Daoy (cell line): ENCODE measurements at regions not wholly inside any gene's neighbourhood (a gene's known extent, or its start where the extent isn't known, plus 50 kb on each side); places are given as distances from the start of the nearest gene placed in this dataset.
"Not testable (repeated sequence)": the region's sequence is repeated elsewhere in the genome, so short reads cannot be mapped to it uniquely, and the experiment has no call there.

Experiments used
- DNase-seq: peaks from one replicate; pipeline ENCODE4 v3.0.0-alpha.2; 2015; ENCODE audit warnings: low read depth

DNA sequence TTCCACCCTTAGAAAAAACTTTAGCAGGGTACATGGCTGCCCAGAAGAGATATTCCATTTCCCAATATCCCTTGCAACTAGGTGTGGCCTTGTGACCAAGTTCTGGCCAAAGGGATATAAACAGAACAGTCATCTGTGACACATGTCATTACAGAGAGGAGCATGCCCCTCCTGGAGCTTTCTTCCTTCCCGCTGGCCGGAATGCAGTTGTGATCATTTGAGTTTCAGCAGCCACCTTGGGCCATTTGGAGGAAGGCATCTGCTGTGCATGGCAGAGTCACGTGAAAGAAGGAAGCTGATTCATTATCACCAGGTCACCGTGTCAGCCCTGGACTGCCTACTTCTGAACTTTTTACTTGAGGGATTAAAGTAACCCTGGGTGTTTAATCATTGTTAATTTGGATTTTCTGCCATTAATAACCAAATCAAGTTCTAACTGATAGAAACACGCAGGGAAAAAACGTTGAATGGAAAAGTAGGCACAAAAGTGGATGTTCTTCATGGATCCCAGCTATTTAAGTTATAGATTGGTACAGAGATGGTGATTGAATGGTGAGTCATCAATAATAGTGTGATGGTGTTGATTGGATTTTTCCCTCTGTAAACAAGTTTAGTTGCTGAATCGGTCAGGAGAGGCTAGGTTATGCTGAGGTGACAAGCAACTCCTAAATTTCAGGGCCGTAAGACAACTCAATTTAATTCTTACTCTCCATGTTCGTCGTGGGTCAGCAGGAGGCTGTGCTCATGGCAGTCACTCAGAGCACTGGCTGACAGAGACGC lies 80.7 kb upstream of the CCDC167 start:
- no peak for DNase-seq

DNA sequence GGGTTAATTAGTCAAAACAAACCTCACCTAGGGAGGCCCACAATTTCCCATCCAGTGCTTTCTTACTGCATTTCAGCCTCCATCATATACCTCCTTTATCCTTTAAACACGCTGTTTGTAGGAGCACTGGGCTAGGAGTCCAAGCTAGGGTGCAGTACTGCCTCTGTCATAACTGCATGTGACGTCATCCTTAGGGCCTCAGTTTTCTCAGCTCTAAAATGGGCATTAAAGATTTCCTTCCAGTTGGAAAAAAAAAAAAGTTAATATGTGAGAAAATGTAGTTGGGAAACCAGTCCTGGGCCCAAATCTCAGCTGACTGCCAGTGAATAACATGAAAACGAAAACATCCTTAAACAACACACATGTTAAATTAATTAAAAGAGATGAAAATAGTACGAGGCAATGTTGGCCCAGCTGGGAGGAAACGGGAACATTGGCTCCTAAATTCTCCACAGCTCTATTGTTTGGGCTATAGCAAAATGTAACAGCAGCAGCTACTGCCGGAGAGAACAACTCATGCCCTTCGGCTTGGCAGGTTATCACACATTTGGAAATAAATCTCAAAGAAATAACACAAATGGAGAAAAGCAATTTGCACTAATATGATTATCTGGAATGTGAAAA lies 79.9 kb upstream of the CCDC167 start:
- no peak for DNase-seq

- DNase-seq: no peak
Observed at GRCh38 chr6:37578104-37578503, 78.4 kb upstream of the CCDC167 start.

DNA sequence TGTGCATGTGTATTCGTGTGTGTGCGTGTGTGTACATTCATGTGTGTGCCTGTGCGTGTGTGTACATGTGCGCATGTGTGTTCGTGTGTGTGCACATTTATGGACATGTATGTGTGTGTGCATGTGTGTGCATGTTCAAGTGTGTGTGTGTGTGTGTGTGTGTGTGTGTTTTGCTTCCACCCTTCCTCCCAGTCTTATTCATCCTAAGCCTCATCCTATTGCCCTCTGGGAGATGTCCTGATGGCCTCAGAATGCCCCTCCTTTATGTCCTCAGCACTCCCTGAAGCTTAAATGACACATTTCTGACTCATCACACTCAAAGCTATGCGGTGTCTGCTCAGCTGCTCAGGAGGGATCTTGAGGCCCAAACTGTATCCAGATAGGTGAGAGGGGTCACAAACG lies 76.6 kb upstream of the CCDC167 start:
- DNase-seq: peak; percentile 86

DNA sequence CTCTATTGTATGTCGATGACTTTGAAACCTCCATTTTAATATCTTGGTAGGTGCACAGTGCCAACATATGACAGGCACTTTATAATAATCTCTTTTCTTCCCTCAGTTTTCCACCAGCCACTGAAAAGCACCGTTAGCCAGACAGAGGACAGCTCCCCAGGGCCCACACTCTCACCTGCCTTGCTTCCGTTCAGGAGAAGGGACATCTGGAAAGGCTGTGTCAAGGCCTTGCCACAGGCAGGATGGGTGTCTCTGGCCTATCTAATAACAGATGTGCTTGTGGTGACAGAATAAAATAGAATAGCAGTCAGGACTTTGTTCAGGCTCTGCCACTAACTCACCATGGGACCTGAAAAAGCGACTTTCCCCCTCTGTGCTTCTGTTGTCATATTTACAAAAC lies 75.5 kb upstream of the CCDC167 start:
- no peak for DNase-seq

GRCh38 chr6:37572334-37572733 lies 72.6 kb upstream of the CCDC167 start:
- no peak for DNase-seq

- no peak for DNase-seq
Observed at GRCh38 chr6:37570482-37571133, 70.9 kb upstream of the CCDC167 start.

GRCh38 chr6:37569743-37570481 lies 70.2 kb upstream of the CCDC167 start:
- no peak for DNase-seq

- no peak for DNase-seq
Observed at GRCh38 chr6:37569317-37569716, 69.6 kb upstream of the CCDC167 start.

DNA sequence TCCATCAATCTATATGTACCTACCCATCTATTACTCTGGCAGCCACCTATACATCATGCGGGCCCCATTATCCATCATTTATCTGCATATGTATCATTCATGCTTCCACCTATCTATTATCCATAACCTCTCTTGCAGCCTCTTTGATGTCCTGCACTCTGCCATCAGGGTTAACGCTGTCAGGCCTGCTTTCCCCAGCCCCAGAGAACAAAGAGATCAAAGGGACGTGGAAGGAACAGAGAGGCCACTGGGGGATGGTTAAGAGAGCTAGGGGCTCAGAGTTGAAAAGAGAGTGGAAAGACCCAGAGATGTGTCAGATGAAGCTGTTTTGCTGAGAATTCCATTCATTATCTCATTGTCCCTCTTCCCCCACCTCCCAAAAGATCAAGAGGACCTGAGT lies 67.3 kb upstream of the CCDC167 start:
- no peak for DNase-seq

DNA sequence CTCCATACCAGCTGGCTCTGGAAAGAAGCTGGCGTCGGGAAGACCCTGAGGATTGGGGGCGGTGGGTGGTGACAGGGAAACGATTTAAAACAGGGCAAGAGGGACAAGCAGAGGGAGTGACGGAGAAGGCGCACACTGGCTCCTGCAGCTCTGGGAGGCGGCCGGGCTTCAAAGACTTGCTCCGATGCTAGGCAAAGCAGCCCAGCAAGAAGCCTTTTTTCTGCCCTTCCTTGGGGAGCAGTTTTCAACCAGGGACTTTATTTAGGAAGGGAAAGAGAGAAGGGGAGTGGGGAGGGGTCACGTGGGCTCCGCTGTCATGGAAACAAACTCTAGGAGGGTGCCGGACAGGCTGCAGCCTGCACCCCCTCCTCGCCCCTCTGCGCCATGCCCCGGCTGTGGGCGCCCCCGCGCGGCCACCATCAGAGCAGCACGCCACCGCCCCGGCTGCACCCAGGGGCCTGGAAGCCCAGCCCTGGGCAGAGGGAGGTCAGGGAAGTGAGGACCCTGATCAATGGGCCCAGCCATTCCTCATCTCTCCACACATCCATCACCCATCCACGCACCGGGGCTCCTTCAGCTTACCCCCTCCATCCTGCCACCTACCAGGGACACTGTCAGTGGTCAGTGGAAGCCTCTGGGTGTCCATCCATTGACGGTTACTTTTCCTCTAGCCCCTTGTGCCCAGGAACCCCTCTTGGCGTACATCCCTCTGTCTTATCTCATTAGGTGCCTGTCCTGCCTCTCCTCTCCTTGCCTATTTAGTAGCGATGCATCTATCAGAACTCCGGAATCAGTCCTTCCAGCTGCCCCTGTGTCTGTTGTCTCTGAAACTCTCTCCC lies 66.6 kb upstream of the CCDC167 start:
- DNase-seq: peak; percentile 78

GRCh38 chr6:37565267-37566110 lies 65.8 kb upstream of the CCDC167 start:
- no peak for DNase-seq

DNA sequence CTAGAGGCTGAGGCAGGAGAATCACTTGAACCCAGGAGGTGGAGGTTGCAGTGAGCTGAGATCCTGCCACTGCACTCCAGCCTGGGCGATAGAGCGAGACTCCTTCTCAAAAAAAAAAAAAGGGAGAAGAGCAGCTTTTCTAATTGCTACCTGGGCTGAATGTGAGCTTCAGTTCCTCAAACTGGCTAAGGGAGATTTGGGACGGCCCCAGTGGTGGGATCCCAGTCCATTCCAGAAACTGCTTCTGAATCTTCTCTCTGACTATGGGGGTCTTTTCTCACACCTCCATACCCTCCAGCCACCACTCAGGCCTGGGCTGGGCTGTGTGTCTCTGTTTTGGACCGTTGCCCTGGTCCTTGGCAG lies 63.2 kb upstream of the CCDC167 start:
- DNase-seq: not testable (repeated sequence)

DNA sequence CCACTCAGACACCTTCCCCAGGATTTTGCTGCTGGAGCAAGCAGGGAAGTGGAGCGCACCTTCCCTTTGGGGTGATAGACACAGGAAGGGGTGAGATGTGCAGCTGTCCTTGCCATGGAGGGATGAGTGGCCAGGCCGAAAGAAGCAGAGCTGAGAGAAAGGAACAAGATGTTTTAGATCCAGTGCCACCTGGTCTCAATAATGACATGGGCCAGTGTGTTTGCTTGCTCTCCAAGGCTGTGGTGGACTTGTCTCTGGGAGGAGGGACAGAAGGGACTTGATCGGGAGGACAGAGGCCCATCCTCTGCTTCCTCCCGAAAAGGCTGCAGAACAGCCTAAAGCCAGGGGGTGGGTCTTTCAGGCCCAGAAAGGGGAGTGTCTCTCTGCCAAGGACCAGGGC lies 61.7 kb upstream of the CCDC167 start:
- no peak for DNase-seq

GRCh38 chr6:37560737-37561103 lies 61.0 kb upstream of the CCDC167 start:
- no peak for DNase-seq

GRCh38 chr6:37559501-37559900 lies 59.8 kb upstream of the CCDC167 start:
- DNase-seq: no peak

DNA sequence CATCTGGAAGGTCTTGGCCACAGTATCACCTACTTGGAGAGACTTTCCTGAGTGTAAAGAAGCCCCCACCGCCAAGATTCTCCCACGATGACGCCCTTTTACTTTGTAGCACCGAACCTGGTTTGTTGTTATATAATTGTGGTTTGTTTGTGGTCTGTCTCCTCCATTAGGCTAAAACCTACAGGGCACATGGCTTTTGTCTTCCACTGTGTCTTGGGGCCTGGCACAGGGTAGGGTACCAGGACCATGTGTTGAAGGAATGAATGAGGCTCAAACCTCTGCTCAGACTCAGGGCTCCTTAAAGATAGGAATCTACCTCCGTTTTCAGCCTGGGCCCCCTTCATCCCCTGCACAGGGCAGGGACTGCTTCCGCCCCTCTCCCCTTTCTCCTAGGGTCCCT lies 59.4 kb upstream of the CCDC167 start:
- DNase-seq: no peak

DNA sequence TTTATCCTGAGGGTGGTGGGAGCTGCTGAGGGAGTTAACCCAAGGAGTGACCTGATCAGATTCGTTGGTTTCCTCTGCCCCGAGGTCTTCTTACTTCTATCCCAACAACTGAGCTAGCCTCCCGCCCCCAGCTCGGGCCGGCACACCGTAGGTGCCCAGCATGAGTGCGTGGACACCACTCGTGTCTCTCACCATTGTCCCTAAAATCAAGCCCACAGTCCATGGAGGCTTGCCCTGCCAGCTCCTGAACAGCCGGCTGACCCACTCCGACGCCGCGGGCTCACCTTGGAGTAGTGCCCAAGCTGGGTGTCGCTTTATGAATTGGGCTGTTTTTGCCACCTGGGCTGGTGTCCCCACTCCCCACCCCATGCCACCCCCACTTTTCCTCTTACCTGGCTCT lies 59.0 kb upstream of the CCDC167 start:
- DNase-seq: no peak

GRCh38 chr6:37558168-37558567 lies 58.5 kb upstream of the CCDC167 start:
- DNase-seq: no peak

GRCh38 chr6:37557645-37558114 lies 58.0 kb upstream of the CCDC167 start:
- DNase-seq: peak; percentile 81
